Small intestine (tissue), 7 donors: ENCODE measurements at regions not wholly inside any gene's neighbourhood (a gene's known extent, or its start where the extent isn't known, plus 50 kb on each side); places are given as distances from the start of the nearest gene placed in this dataset.
A peak's percentile ranks its signal among the peaks of the same experiment; 100 is the strongest.

Experiments used
- DNase-seq, 2 donors: peaks; one replicate each; pipeline versions ENCODE4 v3.0.0 to v3.0.0-alpha.2; 2013
- FAIRE-seq: peaks from 2 replicates; lab custom pipeline; 2012; peaks lifted over from hg19 to GRCh38; lab: Jason Lieb, UNC
- H3K27ac ChIP-seq, 3 donors: one replicate each; pipeline ENCODE4 v1.5.1; 2013; ENCODE audit warnings: low read length in 2 of 3, mild to moderate bottlenecking in 2 of 3, control low read depth in 1 of 3, inconsistent platforms in 1 of 3, low read depth in 1 of 3, moderate library complexity in 1 of 3
- H3K27me3 ChIP-seq, 3 donors: one replicate each; pipeline ENCODE4 v1.6.1; 2013; ENCODE audit warnings: low read length in 3 of 3, inconsistent platforms in 1 of 3; ENCODE audit not compliant: control insufficient read depth in 3 of 3, insufficient read depth in 3 of 3
- H3K36me3 ChIP-seq, 3 donors: one replicate each; pipeline ENCODE4 v1.6.1; 2013; ENCODE audit warnings: low read length in 3 of 3, inconsistent platforms in 1 of 3, low read depth in 1 of 3, mild to moderate bottlenecking in 1 of 3, moderate library complexity in 1 of 3; ENCODE audit not compliant: control insufficient read depth in 3 of 3, insufficient read depth in 2 of 3
- H3K4me1 ChIP-seq, 3 donors: one replicate each; pipeline ENCODE4 v1.6.1; 2013; ENCODE audit warnings: low read length in 2 of 3, inconsistent platforms in 1 of 3, low read depth in 1 of 3, mild to moderate bottlenecking in 1 of 3, moderate library complexity in 1 of 3; ENCODE audit not compliant: control insufficient read depth in 3 of 3, insufficient read depth in 2 of 3
- H3K4me3 ChIP-seq, 3 donors: one replicate each; pipeline ENCODE4 v1.5.1; 2013; ENCODE audit warnings: low read length in 3 of 3, control low read depth in 1 of 3, inconsistent platforms in 1 of 3, low read depth in 1 of 3, mild to moderate bottlenecking in 1 of 3, moderate library complexity in 1 of 3
- H3K9me3 ChIP-seq, 2 donors: one replicate each; pipeline ENCODE4 v1.6.1; 2013; ENCODE audit warnings: low read depth in 1 of 2, low read length in 1 of 2; ENCODE audit not compliant: control insufficient read depth in 2 of 2, insufficient read depth in 1 of 2
- WGBS, 3 donors: extraction: QIAGEN DNeasy Blood & Tissue Kit; methylation state at CpG; one replicate each; pipeline ENCODE4 v1.1.7; 2013; 5-methylcytosine and 5-hydroxymethylcytosine counted together
- donor health status: healthy with polysubstance abuse.
- donor health status: control.
- donor health status: control.
- donor health status: Bipolar disorder and iron deficiency.
- donor health status: healthy.

GRCh38 chr5:52521236-52521635, 266.5 kb upstream of the ITGA1 start:
- WGBS, 3 donors, result 26 to 70% (median 50%) methylated on average over 4 of the region's 4 CpGs
- DNase-seq (no peak), FAIRE-seq (no peak)
- Histone ChIP-seq H3K36me3 (no peaks in the 10 kb centered on the region), H3K27ac (no peak overlapping the region), H3K9me3 (peaks cover 0 to 9% of the 10 kb centered on the region in 2 donors), H3K27me3 (no peaks in the 10 kb centered on the region), H3K4me3 (no peak overlapping the region), H3K4me1 (no peaks in the 10 kb centered on the region)

- Histone ChIP-seq H3K4me1 (no peaks in the 10 kb centered on the region), H3K36me3 (no peaks in the 10 kb centered on the region), H3K4me3 (no peak overlapping the region), H3K27ac (no peak overlapping the region), H3K27me3 (no peaks in the 10 kb centered on the region), H3K9me3 (peaks cover 0 to 2% of the 10 kb centered on the region in 2 donors)
- FAIRE-seq (no peak), DNase-seq (no peak)
- WGBS, 3 donors, result 71 to 88% (median 76%) methylated on average over 4 of the region's 4 CpGs
These were observed 264.0 kb upstream of the ITGA1 start for GRCh38 chr5:52523701-52524100.

GRCh38 chr5:52531105-52531504, 256.6 kb upstream of the ITGA1 start:
- no peaks in the 10 kb centered on the region for H3K27me3 ChIP-seq
- H3K27ac ChIP-seq, result no peak overlapping the region
- H3K9me3 ChIP-seq, result peaks cover 0 to 14% of the 10 kb centered on the region in 2 donors
- no peaks in the 10 kb centered on the region for H3K4me1 ChIP-seq
- no peaks in the 10 kb centered on the region for H3K36me3 ChIP-seq
- FAIRE-seq, result no peak
- WGBS, 3 donors, result 64 to 80% (median 69%) methylated on average over 4 of the region's 4 CpGs
- H3K4me3 ChIP-seq, result no peak overlapping the region
- no peak for DNase-seq

GRCh38 chr5:52543594-52543993, 244.1 kb upstream of the ITGA1 start:
- Histone ChIP-seq H3K36me3 (no peaks in the 10 kb centered on the region), H3K9me3 (peaks cover 0 to 8% of the 10 kb centered on the region in 2 donors), H3K4me3 (no peak overlapping the region), H3K4me1 (no peaks in the 10 kb centered on the region), H3K27ac (no peak overlapping the region), H3K27me3 (no peaks in the 10 kb centered on the region)
- DNase-seq (no peak), FAIRE-seq (no peak)
- WGBS, 3 donors, result 91 to 96% (median 93%) methylated on average over 5 of the region's 5 CpGs

- peaks cover 0 to 9% of the 10 kb centered on the region in 2 donors for H3K9me3 ChIP-seq
- no peaks in the 10 kb centered on the region for H3K4me1 ChIP-seq
- H3K4me3 ChIP-seq, result no peak overlapping the region
- no peaks in the 10 kb centered on the region for H3K36me3 ChIP-seq
- H3K27me3 ChIP-seq, result no peaks in the 10 kb centered on the region
- FAIRE-seq (no peak), DNase-seq (no peak)
- H3K27ac ChIP-seq, result no peak overlapping the region
- 70 to 80% (median 76%) methylated on average over 4 of the region's 4 CpGs for WGBS, 3 donors
These were observed 243.0 kb upstream of the ITGA1 start for GRCh38 chr5:52544738-52545137.

GRCh38 chr5:52554293-52554692, 233.4 kb upstream of the ITGA1 start:
- H3K27ac ChIP-seq, result no peak overlapping the region
- no peaks in the 10 kb centered on the region for H3K4me1 ChIP-seq
- H3K27me3 ChIP-seq, result no peaks in the 10 kb centered on the region
- WGBS, 3 donors, result 57 to 73% (median 58%) methylated on average over 2 of the region's 2 CpGs
- no peak overlapping the region for H3K4me3 ChIP-seq
- H3K9me3 ChIP-seq, result peaks cover 0 to 4% of the 10 kb centered on the region in 2 donors
- DNase-seq (no peak), FAIRE-seq (no peak)
- no peaks in the 10 kb centered on the region for H3K36me3 ChIP-seq

- Histone ChIP-seq H3K27ac (no peak overlapping the region), H3K4me1 (no peaks in the 10 kb centered on the region), H3K36me3 (no peaks in the 10 kb centered on the region), H3K9me3 (no peaks in the 10 kb centered on the region), H3K27me3 (peaks cover 0 to 3% (median 0%) of the 10 kb centered on the region in 3 donors), H3K4me3 (no peak overlapping the region)
- WGBS, 3 donors, result 6 to 13% (median 7%) methylated on average over 1 of the region's 1 CpG
- peak; percentile 10 for FAIRE-seq
- DNase-seq, result peak; percentile 2 to 22
These were observed 227.3 kb upstream of the ITGA1 start for GRCh38 chr5:52560366-52560765.

GRCh38 chr5:52562473-52562872, 225.2 kb upstream of the ITGA1 start:
- H3K36me3 ChIP-seq, result no peaks in the 10 kb centered on the region
- H3K9me3 ChIP-seq, result no peaks in the 10 kb centered on the region
- H3K27me3 ChIP-seq, result peaks cover 0 to 3% (median 0%) of the 10 kb centered on the region in 3 donors
- DNase-seq, result no peak
- FAIRE-seq, result no peak
- no peak overlapping the region for H3K27ac ChIP-seq
- no peaks in the 10 kb centered on the region for H3K4me1 ChIP-seq
- 11 to 49% (median 36%) methylated on average over 1 of the region's 1 CpG for WGBS, 3 donors
- no peak overlapping the region for H3K4me3 ChIP-seq

- Histone ChIP-seq H3K4me1 (no peaks in the 10 kb centered on the region), H3K4me3 (no peak overlapping the region), H3K27ac (no peak overlapping the region), H3K9me3 (no peaks in the 10 kb centered on the region), H3K36me3 (no peaks in the 10 kb centered on the region), H3K27me3 (peaks cover 0 to 3% (median 0%) of the 10 kb centered on the region in 3 donors)
- no peak for DNase-seq
- no peak for FAIRE-seq
These were observed 223.1 kb upstream of the ITGA1 start for GRCh38 chr5:52564587-52564986.
